Stimulated activated CD4-positive, alpha-beta T cell treated with anti-CD3 and anti-CD28 coated beads, Interleukin-15, amount 100 ng/mL, for 24 hours (primary cell): ENCODE measurements at regions not wholly inside any gene's neighbourhood (a gene's known extent, or its start where the extent isn't known, plus 50 kb on each side); places are given as distances from the start of the nearest gene placed in this dataset.

Experiments used
- DNase-seq: peaks from one replicate; pipeline ENCODE4 v3.0.0-alpha.2; 2020

DNA sequence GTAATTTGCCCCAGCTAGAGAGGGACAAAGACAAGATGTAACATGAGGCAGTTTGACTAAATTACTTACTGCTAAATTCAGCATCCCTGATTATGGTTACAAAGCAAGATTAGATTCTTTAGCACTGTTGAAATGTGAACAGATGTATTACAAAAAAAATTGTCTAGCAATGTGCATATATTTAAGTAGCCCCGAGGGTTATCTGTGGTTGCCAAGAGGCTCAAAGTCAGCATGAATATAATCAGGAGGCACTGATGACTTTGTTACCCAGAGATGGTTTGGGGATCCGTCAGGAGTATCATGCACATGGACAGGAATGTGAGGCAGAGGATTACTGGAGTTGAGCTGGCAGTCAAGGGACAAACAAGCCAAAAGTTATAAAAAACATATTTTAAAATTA, 356.9 kb upstream of the CCDC196 start:
- DNase-seq, result no peak

DNA sequence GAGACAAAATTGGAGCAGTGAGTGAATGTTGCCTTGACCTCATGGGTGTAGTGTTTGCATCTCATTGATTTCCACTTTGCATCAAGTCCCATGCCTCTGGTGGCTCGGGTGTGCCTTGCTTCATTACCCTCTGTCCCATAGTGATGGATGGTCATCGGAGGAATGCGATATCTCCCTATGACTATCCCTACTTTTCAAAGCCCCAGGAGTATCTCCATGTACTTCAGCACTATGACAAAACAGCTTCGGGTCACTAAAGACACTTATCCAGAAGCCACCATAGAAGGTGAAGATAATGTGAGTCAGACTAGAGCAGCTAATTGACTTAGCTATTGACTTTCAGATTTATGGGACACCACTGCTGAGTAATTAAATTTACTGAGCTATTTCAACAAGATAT, 355.1 kb upstream of the CCDC196 start:
- no peak for DNase-seq

DNA sequence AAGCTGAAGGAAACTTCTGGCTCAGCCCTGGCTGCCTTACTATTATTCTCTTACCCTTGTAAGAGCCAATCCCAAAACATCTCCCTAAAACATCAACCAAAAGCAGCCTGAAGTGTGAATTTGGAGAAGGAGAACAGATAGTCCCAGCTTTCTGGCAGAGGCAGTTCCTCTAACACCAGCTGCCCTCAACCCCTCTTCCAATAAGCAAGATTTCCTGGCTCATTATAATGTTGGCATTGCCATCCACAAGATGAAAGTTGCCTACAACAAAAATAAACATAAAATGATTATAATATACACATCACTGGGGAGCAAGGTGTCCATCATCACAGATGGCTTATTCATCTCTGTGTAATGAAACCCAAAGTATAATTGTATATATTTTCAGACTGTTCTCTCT, 352.5 kb upstream of the CCDC196 start:
- no peak for DNase-seq

DNA sequence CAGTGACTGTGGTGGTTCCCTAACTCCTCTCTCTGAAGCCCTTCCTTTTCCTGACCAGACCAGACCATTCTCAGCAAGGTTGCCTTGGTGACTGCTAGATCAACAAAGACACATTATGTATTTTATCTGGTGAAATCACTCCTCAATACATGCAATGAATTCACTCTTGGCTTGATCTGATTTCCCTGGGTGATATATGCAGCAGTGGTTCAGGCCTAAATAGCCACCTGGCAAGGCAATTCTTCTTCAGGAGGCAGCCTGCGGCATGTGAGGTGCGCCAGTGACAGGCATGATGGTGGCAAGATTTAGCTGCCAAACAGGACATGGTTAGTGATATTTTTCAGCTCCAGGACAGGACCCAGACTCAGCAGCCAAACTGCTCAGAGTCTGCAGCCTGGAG, 350.3 kb upstream of the CCDC196 start:
- no peak for DNase-seq

DNA sequence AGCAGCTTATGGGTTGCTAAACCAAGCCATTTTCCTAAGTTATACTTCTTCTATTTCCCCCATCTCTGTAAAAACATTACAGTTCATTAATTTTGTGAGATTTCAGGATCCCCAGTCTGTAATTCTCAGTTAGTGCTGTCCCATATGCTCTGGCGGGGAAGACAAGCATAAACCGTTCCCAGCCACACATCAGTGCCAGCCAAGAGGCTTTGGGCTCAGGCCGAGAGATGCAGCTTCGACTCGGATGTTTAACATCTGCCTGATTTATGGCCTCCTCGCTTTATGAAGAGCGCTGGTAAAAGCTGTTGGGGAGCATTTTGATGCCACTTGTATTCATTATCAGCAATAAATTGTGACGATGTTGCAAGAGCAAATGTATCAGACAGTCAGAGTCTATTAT, 349.1 kb upstream of the CCDC196 start:
- no peak for DNase-seq

DNA sequence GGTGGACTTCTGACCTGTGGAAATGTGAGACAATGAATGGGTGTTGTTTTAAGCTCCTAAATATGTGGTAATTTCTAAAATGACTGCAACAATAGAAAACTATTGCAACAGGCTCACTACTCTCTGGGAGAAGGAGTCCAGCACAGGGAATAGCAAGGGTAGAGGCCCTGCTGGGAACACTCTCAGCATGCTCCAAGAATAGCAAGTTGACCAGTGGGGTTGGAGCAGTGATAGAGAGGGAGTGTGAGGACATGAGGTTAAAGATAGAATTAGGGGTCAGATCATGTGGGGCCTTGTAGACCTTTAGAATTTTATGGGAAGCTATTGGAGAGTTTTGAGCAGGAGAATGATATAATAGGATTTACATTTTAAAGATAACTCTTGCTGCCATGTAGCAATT, 346.7 kb upstream of the CCDC196 start:
- DNase-seq, result no peak

DNA sequence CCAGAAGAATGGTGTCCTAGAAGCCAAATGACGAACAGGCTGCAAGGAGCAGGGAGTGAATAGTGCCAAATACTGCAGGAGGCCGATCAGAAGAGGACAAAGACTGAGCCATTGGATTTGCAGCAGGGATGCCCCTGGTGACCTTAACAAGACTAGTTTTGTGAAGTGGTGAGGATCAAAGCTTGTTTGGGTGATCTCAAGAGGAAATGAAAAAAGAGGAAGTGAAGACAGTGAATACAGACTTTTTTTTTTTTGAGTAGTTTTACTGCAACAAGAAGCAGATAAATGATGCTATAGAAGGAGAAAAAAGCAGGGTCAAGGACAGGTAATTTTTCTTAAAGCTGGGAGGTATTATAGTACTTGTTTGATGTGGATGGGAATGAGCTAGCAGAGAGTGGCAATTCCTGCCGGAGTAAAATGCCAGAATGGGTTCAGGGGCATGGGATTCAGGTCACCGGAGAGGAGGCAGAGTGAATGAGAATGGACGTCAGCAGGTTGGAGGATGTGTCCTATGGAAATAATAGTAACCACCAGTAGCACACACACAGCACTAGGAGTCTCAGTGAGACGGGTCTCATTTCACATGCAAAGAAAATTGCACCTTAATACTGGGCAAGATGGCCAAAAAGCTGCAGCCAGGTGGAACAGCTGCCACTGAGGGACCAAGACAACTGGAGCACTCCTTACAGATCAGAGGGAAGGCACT, 345.8 kb upstream of the CCDC196 start:
- no peak for DNase-seq

DNA sequence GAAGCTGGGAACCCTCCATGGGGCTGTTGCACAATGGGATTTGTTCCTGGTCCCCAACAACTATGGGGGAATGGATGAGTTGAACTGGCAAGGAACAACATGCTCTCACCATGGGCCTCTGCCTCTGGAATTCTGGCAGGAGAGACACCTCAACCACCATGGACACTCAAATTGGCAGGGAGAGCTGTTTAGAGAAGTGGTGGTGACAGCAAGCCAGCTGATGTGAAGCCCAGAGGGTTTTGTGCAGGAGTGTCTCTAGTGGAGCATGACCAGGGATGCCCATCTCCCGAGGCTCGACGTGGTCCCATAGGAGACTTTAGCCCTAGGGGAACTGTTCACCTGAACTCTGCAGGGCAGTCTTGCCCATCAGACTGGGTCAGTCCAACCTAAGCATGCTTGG, 345.2 kb upstream of the CCDC196 start:
- no peak for DNase-seq

DNA sequence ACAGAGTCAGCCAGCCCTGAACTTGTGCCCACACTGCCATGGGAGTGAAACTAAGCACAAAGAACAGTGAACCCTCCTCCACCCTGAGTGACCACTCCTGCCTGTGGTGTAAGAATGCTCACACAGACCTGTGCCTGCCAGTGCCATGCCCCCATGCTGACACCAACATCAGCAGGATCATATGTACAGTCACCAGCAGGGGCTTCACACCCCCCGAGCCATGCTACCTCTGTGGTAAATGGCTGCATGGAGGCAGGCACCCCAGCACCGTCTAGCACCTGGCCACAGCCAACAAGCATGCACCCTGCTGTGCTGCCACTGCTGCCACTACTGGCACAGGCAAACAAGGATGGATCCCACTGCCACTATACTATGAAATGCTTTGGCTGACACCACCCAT, 344.4 kb upstream of the CCDC196 start:
- DNase-seq, result no peak

DNA sequence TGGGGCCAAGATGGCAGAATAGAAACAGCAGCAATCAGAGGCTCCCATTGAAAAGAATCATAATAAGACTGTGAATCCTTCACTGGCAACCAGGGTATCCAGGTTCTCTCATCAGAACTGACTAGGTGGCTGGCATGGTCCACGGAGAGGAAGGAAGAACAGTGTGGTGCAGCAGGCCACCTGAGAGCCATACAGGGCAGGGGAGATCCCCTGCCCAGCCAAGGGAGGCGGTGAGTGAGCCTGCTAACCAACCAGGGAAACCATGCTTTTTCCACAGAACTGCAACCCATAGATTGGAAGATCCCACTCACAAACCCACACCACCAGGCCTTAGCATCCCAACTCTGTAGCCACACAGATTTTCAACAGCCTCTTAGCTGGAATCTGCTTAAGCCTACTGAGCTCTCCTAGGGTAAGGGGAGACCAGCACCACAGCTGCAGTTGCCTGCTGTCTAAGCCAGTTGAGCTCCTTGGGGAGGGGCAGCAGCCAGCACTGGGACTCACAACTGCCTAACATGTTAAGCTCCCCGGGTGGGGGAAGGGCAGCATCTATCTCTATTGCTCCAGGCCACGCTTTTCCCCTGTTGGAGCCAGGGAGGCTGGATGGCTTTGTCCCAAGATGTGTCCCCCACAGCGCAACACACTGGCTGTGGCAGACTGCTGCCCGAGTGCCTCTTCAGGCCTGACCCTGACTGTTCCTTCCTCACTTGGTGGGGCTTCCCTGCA, 342.6 kb upstream of the CCDC196 start:
- no peak for DNase-seq

DNA sequence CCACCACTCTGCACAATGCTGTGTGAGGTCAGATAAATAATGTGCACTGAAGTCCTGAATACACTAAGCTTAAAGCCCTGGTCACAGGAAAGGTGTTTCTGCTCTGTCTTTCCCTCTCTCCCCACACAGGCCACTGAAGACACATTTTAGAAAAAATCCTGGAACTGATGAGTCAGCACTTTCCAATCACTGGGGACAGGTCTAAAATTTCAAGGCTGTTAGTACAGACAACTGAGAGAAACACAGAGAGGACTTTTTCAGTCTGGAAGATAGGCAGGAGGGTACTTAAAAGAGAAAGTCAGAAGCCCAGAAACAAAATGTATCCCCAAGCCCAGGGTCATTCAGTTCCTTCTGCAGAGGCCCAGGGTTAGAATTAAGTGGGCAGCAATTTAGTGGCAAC, 333.9 kb upstream of the CCDC196 start:
- DNase-seq, result no peak

DNA sequence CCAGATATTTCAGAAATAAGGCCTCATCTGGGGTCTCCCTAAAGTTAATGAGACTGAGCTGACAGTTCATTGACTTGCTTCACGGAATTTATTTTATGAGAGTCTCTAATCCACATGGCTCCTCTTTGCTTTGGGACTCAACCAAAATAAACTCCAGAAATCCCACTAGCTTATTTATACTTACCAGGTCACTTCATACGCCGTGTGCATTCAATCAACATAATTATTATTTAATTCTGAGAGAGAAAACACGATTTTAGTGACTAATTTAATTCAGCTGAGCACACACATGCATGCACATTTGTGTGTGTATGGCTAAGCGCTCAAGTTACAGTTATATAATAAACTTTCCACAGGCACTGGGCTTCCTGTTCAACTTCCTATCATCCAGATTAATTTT, 333.4 kb upstream of the CCDC196 start:
- no peak for DNase-seq

DNA sequence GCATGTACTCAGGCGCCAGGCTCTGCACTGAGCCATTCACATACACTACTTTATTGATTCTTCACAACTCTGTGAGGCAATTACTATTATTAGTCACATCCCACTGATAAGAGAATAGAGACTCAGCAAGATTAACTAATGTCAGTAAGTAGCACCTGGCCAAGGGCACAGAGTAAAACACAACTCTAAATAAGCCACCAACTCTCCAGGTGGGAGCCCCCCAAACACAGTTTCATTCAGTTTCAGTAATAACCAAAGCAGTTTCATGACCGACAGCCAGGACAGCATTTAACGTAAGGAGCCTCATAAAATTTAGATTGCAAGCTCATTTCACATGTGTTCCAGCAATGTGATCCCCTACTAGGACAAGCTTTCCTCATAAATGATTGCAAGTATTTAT, 323.1 kb upstream of the CCDC196 start:
- no peak for DNase-seq

DNA sequence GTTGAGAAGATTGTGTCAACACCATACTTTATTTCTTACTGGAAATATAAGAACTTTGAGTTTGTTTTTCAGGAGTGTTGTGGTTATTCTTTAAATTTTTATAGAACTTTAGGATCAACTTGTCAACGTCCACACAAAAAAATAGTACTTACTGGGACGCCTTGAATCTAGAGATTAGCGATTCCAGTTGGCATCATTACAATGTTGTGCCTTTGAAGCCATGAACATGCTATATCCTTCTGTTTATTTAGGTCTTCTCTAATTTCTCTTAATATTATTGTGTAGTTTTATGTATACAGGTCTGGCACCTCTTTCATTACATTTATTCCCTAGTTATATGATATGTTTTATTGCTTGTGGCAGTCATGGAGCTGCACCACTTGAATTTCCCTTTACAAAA, 320.8 kb upstream of the CCDC196 start:
- no peak for DNase-seq

DNA sequence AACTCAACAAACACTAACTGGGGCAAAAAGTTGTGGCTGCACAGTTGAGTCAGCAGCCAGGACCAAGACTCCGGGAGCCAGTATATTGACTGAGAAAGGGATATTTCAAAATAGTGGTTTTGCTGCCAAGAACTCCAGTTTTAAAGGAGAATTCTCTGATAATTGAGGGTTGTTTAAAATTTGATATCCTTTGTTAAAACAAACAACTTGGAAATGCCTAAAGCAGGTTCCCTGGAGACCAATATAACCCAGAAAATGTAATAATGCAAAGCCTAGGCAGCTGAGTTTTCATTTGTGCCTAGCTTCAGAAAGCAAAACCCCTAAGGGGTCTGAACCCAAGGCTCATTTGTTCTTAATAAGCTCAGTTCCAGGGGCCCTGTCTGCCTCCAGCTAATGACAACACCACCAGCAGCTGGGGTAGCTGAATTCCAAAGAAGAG, 311.7 kb upstream of the CCDC196 start:
- DNase-seq, result no peak

DNA sequence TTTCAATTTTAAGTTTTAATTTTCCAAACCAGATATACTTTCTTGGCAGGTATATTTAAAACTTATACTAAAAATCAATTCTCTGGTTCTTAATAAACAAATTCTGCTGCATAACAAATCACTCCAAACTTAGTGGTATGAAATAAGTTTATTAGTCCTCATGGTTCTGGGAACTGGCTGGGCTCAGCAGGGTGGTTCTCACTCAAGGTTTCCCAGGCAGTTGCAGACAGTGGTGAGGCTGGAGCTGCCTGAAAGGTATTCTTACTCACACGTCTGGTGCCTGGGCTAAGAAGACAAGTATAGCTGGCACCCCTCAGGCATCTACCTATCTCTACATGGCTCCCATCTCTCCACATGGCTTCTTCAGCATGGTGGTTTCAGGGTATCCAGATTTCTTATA, 308.2 kb upstream of the CCDC196 start:
- DNase-seq, result no peak

DNA sequence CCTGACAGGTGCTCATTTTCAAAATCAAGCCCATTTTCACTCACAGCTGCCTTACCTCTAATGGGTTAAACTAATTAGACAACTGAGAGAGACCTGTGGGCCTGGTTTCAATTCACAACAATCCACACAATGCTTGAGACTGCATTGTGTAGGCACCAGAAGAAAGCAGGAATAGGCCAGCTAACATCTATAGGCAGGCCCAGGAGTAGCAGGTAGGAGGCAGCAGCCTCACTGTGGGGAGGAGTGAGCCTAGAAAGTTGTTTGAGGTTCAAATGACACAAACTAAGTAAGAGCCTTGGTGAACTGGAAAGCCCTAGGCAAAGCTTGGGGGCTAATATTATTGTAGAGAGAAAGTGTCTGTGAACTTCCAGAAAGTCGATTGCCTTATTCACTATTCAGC, 289.5 kb upstream of the CCDC196 start:
- DNase-seq, result no peak

DNA sequence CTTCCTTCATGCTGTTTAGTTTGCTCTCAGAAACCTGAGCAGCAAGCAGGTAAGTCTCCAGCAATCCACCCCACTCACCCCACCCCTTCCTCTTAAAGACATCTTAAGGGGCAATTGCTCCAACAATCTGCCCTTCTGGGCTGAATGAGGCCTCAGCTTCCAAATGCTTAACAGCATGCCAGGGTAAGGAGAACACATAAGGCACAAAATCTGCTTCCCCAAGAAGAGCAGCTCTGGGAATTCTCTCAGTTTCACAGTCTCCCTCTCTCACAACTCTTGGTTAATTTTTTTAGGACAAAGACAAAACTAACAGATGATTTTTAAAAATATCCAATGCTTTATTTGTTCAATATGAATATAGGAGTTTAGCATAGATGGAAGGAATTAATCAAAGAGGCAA, 288.9 kb upstream of the CCDC196 start:
- no peak for DNase-seq

DNA sequence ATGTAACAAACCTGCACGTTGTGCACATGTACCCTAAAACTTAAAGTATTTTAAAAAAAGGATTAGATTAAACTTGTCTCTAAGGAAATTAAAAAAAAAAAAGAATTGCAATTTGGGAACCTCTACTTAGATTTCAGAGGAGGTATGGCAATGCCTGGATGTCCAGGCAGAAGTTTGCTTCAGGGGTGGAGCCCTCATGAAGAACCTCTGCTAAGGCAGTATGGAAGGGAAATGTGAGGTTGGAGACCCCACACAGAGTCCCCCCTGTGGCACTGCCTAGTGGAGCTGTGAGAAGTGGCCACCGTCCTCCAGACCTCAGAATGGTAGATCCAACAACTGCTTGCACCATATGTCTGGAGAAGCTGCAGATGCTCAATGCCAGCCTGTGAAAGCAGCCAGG, 279.6 kb upstream of the CCDC196 start:
- no peak for DNase-seq

DNA sequence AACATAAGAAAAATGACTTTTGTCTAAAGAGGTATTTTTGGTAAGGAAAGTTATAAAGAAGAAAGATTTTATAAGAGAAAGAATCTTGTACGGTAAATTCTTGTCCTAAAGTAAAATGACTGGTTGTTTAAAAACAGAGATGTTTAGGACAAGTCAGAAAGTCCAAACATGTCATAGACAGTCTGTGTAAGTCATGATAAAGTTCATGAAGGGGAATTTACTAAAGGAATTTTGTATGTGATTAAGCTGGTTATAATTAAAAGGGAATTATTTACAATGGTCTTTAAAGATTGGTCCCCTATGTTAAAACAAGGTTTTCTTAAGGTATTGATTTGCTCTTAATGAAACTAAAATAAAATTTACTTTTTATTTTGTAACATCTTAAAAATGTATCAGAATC, 269.4 kb upstream of the CCDC196 start:
- DNase-seq, result no peak

DNA sequence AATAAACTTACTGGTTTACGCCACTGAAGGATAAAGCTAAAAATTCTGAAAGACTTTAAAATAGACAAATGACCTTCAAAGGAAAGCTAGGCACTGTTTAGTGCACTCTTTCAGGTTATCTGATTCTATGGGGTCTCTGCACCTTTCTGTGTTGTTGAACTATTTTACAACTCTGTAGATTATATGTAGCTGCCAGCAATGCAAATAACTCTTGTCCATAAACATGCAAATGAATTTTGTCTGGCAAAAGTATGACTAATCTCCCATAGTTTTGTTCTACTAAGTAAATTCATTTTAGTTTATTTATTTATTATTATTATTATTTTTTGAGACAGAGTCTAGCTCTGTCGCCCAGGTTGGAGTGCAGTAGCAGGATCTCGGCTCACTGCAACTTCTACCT, 266.3 kb upstream of the CCDC196 start:
- no peak for DNase-seq

DNA sequence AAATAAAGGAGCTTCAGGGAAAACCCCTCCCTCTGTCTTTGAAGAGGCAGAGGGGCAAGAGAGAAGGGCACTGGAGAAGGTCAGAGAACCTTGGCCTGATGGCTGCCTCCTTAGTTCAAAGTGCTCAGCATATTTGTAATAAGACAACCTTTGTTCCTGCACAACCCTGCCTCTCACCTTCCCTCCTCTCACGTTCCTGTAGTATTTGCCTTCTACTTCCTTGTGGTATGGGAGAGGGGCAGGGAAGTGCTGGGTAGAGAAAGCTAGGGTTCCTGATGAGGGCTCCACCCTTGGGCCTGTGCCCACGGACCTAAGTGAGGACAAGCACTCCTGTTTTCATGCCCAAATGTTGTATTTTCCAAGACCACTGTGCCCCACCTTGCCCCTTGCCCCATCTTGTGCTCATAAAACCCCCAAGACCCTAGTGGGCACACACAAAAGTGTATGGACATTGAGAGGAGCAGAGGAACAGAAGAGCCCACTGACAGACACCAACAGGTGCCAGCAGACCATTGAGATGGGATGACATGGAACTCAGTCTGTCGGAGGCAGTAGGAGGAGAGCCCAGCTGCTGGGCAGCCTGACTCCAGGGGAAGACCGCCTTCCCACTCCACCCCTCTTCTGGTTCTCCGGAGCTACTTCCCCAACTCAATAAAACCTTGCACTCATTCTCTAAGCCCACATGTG, 261.5 kb upstream of the CCDC196 start:
- no peak for DNase-seq

DNA sequence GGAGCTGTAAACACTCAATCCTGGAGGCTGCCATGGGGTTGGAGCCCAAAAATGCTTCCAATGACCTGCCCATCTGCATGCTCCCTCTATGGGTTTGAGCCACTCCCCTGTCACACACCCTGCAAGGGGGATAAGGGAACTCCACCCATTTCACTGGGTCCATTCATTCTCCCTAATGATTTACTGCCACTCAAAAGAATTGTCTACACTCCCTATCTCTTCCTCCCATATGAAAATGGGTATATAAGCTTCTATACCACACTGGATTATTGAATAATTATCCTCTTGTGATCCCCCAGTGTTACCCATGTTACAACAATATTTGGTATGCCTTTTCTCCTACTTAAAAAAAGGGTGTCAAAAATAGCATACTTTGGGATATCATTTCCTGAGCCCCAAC, 260.8 kb upstream of the CCDC196 start:
- DNase-seq, result no peak

DNA sequence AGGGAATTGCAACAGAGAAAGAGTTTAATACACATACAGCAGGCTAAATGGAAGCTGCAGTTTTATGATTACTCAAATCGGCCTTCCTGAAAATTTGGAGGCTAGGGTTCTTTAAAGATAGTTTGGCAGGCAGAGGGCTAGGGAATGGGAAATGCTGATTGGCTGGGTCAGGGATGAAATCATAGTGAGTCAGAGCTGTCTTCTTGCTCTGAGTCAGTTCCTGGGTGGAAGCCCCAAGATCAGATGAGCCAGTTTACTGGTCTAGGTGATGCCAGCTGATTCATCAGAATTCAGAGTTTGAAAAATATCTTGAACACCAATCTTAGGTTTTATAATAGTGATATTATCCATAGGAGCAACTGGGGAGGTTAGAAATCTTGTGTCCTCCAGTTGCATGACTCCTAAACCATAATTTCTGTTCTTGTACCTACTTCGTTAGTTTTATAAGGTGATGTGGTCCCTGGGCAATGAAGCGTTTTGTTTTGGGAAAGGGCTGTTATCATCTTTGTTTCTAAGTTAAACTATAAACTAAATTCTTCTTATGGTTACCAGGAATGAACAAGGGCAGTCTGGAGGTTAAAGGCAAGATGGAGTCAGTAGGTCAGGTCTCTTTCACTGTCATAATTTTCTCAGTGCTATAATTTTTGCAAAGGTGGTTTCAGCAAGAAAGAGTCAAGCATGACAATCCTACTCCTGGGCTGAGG, 257.8 kb upstream of the CCDC196 start:
- DNase-seq, result peak; percentile 44
